A549 (cell line): ENCODE measurements at regions not wholly inside any gene's neighbourhood (a gene's known extent, or its start where the extent isn't known, plus 50 kb on each side); places are given as distances from the start of the nearest gene placed in this dataset.

ENCODE experiments used
- ATAC-seq, 2 experiments: fragments of 200-7000 bp in 1 of 2; fragments of >200 bp in 1 of 2; cut with Nextera tagmentation in 1 of 2; cut with Tn5 transposase in 1 of 2; 3 replicates each; pipeline versions ENCODE4 v1.8.0 to v1.9.1; 2018 to 2020; ENCODE audit warnings: mild to moderate bottlenecking in 1 of 2, moderate library complexity in 1 of 2
- CTCF ChIA-PET: fragments of 300-600 bp; sonication (Branson Sonifier 250); formaldehyde crosslinking; extraction: SDS; loops from one replicate; lab custom pipeline; 2021; ENCODE audit warnings: antibody characterized with exemption, inconsistent platforms; lab: Yijun Ruan, JAX
- POLR2A ChIA-PET: fragments of 350-600 bp; formaldehyde crosslinking; extraction: SDS; loops from one replicate; lab custom pipeline; 2021; ENCODE audit warnings: antibody characterized with exemption, inconsistent platforms; lab: Yijun Ruan, JAX
- DNase-seq, 2 experiments: peaks; one replicate each; pipeline versions ENCODE4 v3.0.0 to v3.0.0-alpha.2; 2011 to 2016; ENCODE audit warnings: low read depth in 1 of 2, low spot score in 1 of 2
- FAIRE-seq: peaks from 2 replicates; lab custom pipeline; 2011; peaks lifted over from hg19 to GRCh38; lab: Jason Lieb, UNC
- H3K27ac ChIP-seq, 2 experiments: fragments of >200 bp; sonication (Bioruptor Twin); formaldehyde crosslinking; 3 replicates each; pipeline ENCODE4 v1.5.1; 2016 to 2017
- H3K4me1 ChIP-seq: fragments of >200 bp; sonication (Bioruptor Twin); formaldehyde crosslinking; 3 replicates; pipeline ENCODE4 v1.6.1; 2016
- H3K4me2 ChIP-seq: fragments of >200 bp; sonication (Bioruptor Twin); formaldehyde crosslinking; 3 replicates; pipeline ENCODE4 v1.6.1; 2016
- H3K4me3 ChIP-seq: fragments of >200 bp; sonication (Bioruptor Twin); formaldehyde crosslinking; 3 replicates; pipeline ENCODE4 v1.5.1; 2016
- H3K9me3 ChIP-seq: fragments of >200 bp; sonication (Bioruptor Twin); formaldehyde crosslinking; 3 replicates; pipeline ENCODE4 v1.6.1; 2016
- CEBPB ChIP-seq, 2 experiments: fragments of >200 bp in 1 of 2; sonication (Bioruptor Twin) in 1 of 2; formaldehyde crosslinking in 1 of 2; IDR thresholded peaks; 2 replicates each; pipeline ENCODE4 v1.6.1; 2012 to 2016
- CHD2 ChIP-seq: fragments of 150-350 bp; IDR thresholded peaks from 2 replicates; pipeline ENCODE4 v1.6.1; 2014; ENCODE audit warnings: low read length; ENCODE audit not compliant: partially characterized antibody
- EHF ChIP-seq: fragments of 250-450 bp; sonication (Bioruptor Pico); IDR thresholded peaks from 2 replicates; pipeline ENCODE4 v1.5.0; 2020; ENCODE audit warnings: mild to moderate bottlenecking
- ESRRA ChIP-seq: fragments of 150-350 bp; IDR thresholded peaks from 2 replicates; pipeline ENCODE4 v1.6.1; 2014; ENCODE audit warnings: mild to moderate bottlenecking, low read length, borderline replicate concordance
- FOSL2 ChIP-seq, 2 experiments: fragments of 450-650 bp in 1 of 2; fragments of >200 bp in 1 of 2; sonication (Bioruptor Twin) in 1 of 2; formaldehyde crosslinking; IDR thresholded peaks; 2 replicates each; pipeline versions ENCODE4 v1.5.0 to v1.6.1; 2016 to 2020; ENCODE audit warnings: mild to moderate bottlenecking in 1 of 2, moderate library complexity in 1 of 2
- HDAC2 ChIP-seq: fragments of 200-600 bp; sonication (generic); IDR thresholded peaks from 2 replicates; pipeline ENCODE4 v1.6.1; 2016
- HES2 ChIP-seq: fragments of >200 bp; sonication (Bioruptor Twin); formaldehyde crosslinking; IDR thresholded peaks from 2 replicates; pipeline ENCODE4 v1.6.1; 2016
- HEYL ChIP-seq: fragments of 250-450 bp; sonication (Bioruptor Pico); IDR thresholded peaks from 2 replicates; pipeline ENCODE4 v1.8.0; 2021; ENCODE audit warnings: mild to moderate bottlenecking, moderate library complexity
- HOXA7 ChIP-seq: fragments of 250-450 bp; sonication (Bioruptor Pico); IDR thresholded peaks from 2 replicates; pipeline ENCODE4 v1.5.0; 2020; ENCODE audit warnings: mild to moderate bottlenecking, moderate library complexity
- HOXB13 ChIP-seq: fragments of 250-450 bp; sonication (Bioruptor Pico); IDR thresholded peaks from 2 replicates; pipeline ENCODE4 v1.5.0; 2020; ENCODE audit warnings: low read depth, mild to moderate bottlenecking, moderate library complexity
- PBX3 ChIP-seq: IDR thresholded peaks from 2 replicates; pipeline ENCODE4 v1.6.1; 2012
- PHF8 ChIP-seq: fragments of 200-600 bp; sonication (generic); IDR thresholded peaks from 2 replicates; pipeline ENCODE4 v1.6.1; 2016; ENCODE audit warnings: low read depth, mild to moderate bottlenecking, antibody characterized with exemption, moderate library complexity, borderline replicate concordance
- RAD21 ChIP-seq, 2 experiments: fragments of >200 bp in 1 of 2; sonication (Bioruptor Twin) in 1 of 2; formaldehyde crosslinking in 1 of 2; IDR thresholded peaks in 1 of 2; conservative IDR thresholded peaks in 1 of 2; 2 replicates in 1 of 2; 3 replicates in 1 of 2; pipeline ENCODE4 v1.6.1; 2012 to 2018; ENCODE audit warnings: inconsistent platforms in 1 of 2
- SMC3 ChIP-seq: fragments of >200 bp; sonication (Bioruptor Twin); formaldehyde crosslinking; IDR thresholded peaks from 3 replicates; pipeline ENCODE4 v1.6.1; 2018; ENCODE audit warnings: inconsistent platforms
- TFCP2L1 ChIP-seq: fragments of 250-450 bp; sonication (Bioruptor Pico); IDR thresholded peaks from 2 replicates; pipeline ENCODE4 v1.5.0; 2021; ENCODE audit warnings: mild to moderate bottlenecking
- USF2 ChIP-seq: fragments of 450-650 bp; IDR thresholded peaks from 2 replicates; pipeline ENCODE4 v1.6.1; 2014; ENCODE audit warnings: antibody characterized with exemption
- WGBS: methylation state at CpG from one replicate; pipeline ENCODE4 v1.1.6; 2017; ENCODE audit errors: missing lambda C conversion rate; 5-methylcytosine and 5-hydroxymethylcytosine counted together
- TF ChIP-seq, protein P1 (sequence below): fragments of 250-450 bp; sonication (Bioruptor Pico); IDR thresholded peaks from 2 replicates; pipeline ENCODE4 v1.5.0; 2021; ENCODE audit warnings: mild to moderate bottlenecking, moderate library complexity, borderline replicate concordance
- TF ChIP-seq, protein P2 (sequence below): fragments of 200-600 bp; sonication (generic); IDR thresholded peaks from 2 replicates; pipeline ENCODE4 v1.6.1; 2016; ENCODE audit warnings: antibody characterized with exemption, mild to moderate bottlenecking, moderate library complexity
- TF ChIP-seq, protein P3 (sequence below): fragments of >200 bp; sonication (Bioruptor Twin); formaldehyde crosslinking; IDR thresholded peaks from 3 replicates; pipeline ENCODE4 v1.5.1; 2016

- ChIA-PET CTCF (interaction anchor here (0.7 kb wide), 1 partner anchor 162 kb away, joined by 3 read pairs; no protein-coding TSS in a partner anchor), POLR2A (no interaction called here)
- Histone ChIP-seq H3K4me1 (no peaks in the 10 kb centered on the region), H3K27ac (no peak overlapping the region), H3K9me3 (no peaks in the 10 kb centered on the region; the same call in 2 of the 3 replicates), H3K4me2 (no peak overlapping the region), H3K4me3 (no peak overlapping the region)
- TF ChIP-seq PBX3 (no peak), HES2 (no peak), EHF (CRISPR knock-in tag) (no peak), PHF8 (no peak), HDAC2 (no peak), ESRRA (no peak), TFCP2L1 (no peak), HOXA7 (CRISPR knock-in tag) (no peak), HEYL (no peak), HOXB13 (CRISPR knock-in tag) (no peak), CHD2 (no peak), FOSL2 (IDR thresholded peaks at IDR 0.05) (no peak), FOSL2 (CRISPR knock-in tag; IDR thresholded peaks at IDR 0.05) (no peak), RAD21 (conservative IDR thresholded peaks at IDR 0.05 in 1 of 2, IDR thresholded peaks at IDR 0.05 in 1 of 2) (no peak), SMC3 (no peak), USF2 (no peak), CEBPB (IDR thresholded peaks at IDR 0.05) (no peak)
- TF ChIP-seq, protein P1, sequence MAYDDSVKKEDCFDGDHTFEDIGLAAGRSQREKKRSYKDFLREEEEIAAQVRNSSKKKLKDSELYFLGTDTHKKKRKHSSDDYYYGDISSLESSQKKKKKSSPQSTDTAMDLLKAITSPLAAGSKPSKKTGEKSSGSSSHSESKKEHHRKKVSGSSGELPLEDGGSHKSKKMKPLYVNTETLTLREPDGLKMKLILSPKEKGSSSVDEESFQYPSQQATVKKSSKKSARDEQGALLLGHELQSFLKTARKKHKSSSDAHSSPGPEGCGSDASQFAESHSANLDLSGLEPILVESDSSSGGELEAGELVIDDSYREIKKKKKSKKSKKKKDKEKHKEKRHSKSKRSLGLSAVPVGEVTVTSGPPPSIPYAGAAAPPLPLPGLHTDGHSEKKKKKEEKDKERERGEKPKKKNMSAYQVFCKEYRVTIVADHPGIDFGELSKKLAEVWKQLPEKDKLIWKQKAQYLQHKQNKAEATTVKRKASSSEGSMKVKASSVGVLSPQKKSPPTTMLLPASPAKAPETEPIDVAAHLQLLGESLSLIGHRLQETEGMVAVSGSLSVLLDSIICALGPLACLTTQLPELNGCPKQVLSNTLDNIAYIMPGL (CRISPR knock-in tag), result no peak
- TF ChIP-seq, protein P2, sequence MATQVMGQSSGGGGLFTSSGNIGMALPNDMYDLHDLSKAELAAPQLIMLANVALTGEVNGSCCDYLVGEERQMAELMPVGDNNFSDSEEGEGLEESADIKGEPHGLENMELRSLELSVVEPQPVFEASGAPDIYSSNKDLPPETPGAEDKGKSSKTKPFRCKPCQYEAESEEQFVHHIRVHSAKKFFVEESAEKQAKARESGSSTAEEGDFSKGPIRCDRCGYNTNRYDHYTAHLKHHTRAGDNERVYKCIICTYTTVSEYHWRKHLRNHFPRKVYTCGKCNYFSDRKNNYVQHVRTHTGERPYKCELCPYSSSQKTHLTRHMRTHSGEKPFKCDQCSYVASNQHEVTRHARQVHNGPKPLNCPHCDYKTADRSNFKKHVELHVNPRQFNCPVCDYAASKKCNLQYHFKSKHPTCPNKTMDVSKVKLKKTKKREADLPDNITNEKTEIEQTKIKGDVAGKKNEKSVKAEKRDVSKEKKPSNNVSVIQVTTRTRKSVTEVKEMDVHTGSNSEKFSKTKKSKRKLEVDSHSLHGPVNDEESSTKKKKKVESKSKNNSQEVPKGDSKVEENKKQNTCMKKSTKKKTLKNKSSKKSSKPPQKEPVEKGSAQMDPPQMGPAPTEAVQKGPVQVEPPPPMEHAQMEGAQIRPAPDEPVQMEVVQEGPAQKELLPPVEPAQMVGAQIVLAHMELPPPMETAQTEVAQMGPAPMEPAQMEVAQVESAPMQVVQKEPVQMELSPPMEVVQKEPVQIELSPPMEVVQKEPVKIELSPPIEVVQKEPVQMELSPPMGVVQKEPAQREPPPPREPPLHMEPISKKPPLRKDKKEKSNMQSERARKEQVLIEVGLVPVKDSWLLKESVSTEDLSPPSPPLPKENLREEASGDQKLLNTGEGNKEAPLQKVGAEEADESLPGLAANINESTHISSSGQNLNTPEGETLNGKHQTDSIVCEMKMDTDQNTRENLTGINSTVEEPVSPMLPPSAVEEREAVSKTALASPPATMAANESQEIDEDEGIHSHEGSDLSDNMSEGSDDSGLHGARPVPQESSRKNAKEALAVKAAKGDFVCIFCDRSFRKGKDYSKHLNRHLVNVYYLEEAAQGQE, result no peak
- TF ChIP-seq, protein P3, sequence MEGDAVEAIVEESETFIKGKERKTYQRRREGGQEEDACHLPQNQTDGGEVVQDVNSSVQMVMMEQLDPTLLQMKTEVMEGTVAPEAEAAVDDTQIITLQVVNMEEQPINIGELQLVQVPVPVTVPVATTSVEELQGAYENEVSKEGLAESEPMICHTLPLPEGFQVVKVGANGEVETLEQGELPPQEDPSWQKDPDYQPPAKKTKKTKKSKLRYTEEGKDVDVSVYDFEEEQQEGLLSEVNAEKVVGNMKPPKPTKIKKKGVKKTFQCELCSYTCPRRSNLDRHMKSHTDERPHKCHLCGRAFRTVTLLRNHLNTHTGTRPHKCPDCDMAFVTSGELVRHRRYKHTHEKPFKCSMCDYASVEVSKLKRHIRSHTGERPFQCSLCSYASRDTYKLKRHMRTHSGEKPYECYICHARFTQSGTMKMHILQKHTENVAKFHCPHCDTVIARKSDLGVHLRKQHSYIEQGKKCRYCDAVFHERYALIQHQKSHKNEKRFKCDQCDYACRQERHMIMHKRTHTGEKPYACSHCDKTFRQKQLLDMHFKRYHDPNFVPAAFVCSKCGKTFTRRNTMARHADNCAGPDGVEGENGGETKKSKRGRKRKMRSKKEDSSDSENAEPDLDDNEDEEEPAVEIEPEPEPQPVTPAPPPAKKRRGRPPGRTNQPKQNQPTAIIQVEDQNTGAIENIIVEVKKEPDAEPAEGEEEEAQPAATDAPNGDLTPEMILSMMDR, result no peak
- DNase-seq (no peak), FAIRE-seq (no peak), ATAC-seq (no peak)
- WGBS, result 70% methylated on average over 6 of the region's 6 CpGs
These were observed 166.0 kb downstream of the AHSP start for GRCh38 chr16:31693733-31694132.
